GM12878 (cell line): ENCODE measurements at regions not wholly inside any gene's neighbourhood (a gene's known extent, or its start where the extent isn't known, plus 50 kb on each side); places are given as distances from the start of the nearest gene placed in this dataset.

ENCODE experiments used
- ATAC-seq: fragments of 200-7000 bp; cut with Tn5 transposase; 3 replicates; pipeline ENCODE4 v1.9.1; 2020; ENCODE audit warnings: mild to moderate bottlenecking, moderate library complexity
- BruUV-seq: library from RNA; stranded (reverse); fragments of 400-500 nt; replicated peaks from 2 replicates; lab custom pipeline; 2021; lab: Mats Ljungman, UMichigan
- CTCF ChIA-PET: fragments of 300-600 bp; sonication (Branson Sonifier 250); formaldehyde crosslinking; extraction: SDS; loops from one replicate; lab custom pipeline; 2021; ENCODE audit warnings: inconsistent platforms; lab: Yijun Ruan, JAX
- POLR2A ChIA-PET: fragments of 350-600 bp; formaldehyde crosslinking; extraction: SDS; loops from one replicate; lab custom pipeline; 2021; ENCODE audit warnings: inconsistent platforms; lab: Charles Lee
- RAD21 ChIA-PET: fragments of 300-600 bp; sonication (Branson Sonifier 250); formaldehyde crosslinking; loops from one replicate; lab custom pipeline; 2023; ENCODE audit warnings: antibody characterized with exemption; ENCODE audit not compliant: unreplicated experiment; lab: Charles Lee
- SMC1A ChIA-PET: fragments of 300-600 bp; sonication (Branson Sonifier 250); formaldehyde crosslinking; loops from one replicate; lab custom pipeline; 2023; ENCODE audit not compliant: unreplicated experiment, uncharacterized antibody; lab: Charles Lee
- DNase-seq: peaks from one replicate; pipeline ENCODE4 v3.0.0-alpha.2; 2011; ENCODE audit warnings: low read depth, low spot score
- FAIRE-seq: peaks from 3 replicates; lab custom pipeline; 2011; peaks lifted over from hg19 to GRCh38; lab: Jason Lieb, UNC
- H2AFZ ChIP-seq: 2 replicates; pipeline ENCODE4 v1.6.0; 2011; ENCODE audit warnings: low read depth, low read length, control low read depth; ENCODE audit not compliant: control insufficient read depth
- H3K27ac ChIP-seq: 2 replicates; pipeline ENCODE4 v1.5.1; 2011; ENCODE audit warnings: control low read depth; ENCODE audit not compliant: control insufficient read depth, insufficient read depth
- H3K27me3 ChIP-seq, 2 experiments: replicated peaks in 1 of 2; 2 replicates each; pipeline versions ENCODE4 v1.6.0 to v1.6.1; 2011; ENCODE audit warnings: low read length in 1 of 2; ENCODE audit not compliant: control insufficient read depth in 2 of 2, insufficient read depth in 2 of 2
- H3K36me3 ChIP-seq, 2 experiments: 2 replicates each; pipeline ENCODE4 v1.5.1; 2011; ENCODE audit warnings: low read length in 1 of 2; ENCODE audit not compliant: control insufficient read depth in 2 of 2, insufficient read depth in 2 of 2
- H3K4me1 ChIP-seq: 2 replicates; pipeline ENCODE4 v1.6.1; 2011; ENCODE audit warnings: mild to moderate bottlenecking, low read length, moderate library complexity, mixed read lengths; ENCODE audit not compliant: control insufficient read depth, insufficient read depth
- H3K4me2 ChIP-seq: 2 replicates; pipeline ENCODE4 v1.6.0; 2011; ENCODE audit warnings: control low read depth; ENCODE audit not compliant: control insufficient read depth, insufficient read depth
- H3K4me3 ChIP-seq: fragments of 200-600 bp; sonication (generic); 2 replicates; pipeline ENCODE4 v1.5.1; 2016
- H3K79me2 ChIP-seq: 2 replicates; pipeline ENCODE4 v1.6.0; 2011; ENCODE audit warnings: low read length; ENCODE audit not compliant: control insufficient read depth, insufficient read depth
- H3K9ac ChIP-seq: 2 replicates; pipeline ENCODE4 v1.8.0; 2011; ENCODE audit warnings: low read length, control low read depth, mixed read lengths; ENCODE audit not compliant: control insufficient read depth, insufficient read depth
- H3K9me3 ChIP-seq: replicated peaks from 3 replicates; pipeline ENCODE4 v1.5.1; 2011; ENCODE audit warnings: mild to moderate bottlenecking, low read length; ENCODE audit not compliant: control insufficient read depth, insufficient read depth
- H4K20me1 ChIP-seq: 2 replicates; pipeline ENCODE4 v1.6.0; 2011; ENCODE audit not compliant: control insufficient read depth, insufficient read depth
- CREB1 ChIP-seq: IDR thresholded peaks from 2 replicates; pipeline ENCODE4 v1.6.1; 2012; ENCODE audit warnings: low read depth, mild to moderate bottlenecking, inconsistent platforms
- IRF3 ChIP-seq: fragments of 450-650 bp; IDR thresholded peaks from 2 replicates; pipeline ENCODE4 v1.6.1; 2014; ENCODE audit warnings: mild to moderate bottlenecking
- JUNB ChIP-seq: IDR thresholded peaks from 2 replicates; pipeline ENCODE4 v1.6.1; 2016; ENCODE audit warnings: antibody characterized with exemption, mild to moderate bottlenecking
- NR2C1 ChIP-seq: fragments of 450-650 bp; IDR thresholded peaks from 2 replicates; pipeline ENCODE4 v1.6.1; 2017; ENCODE audit warnings: antibody characterized with exemption, mild to moderate bottlenecking, moderate library complexity
- PAX5 ChIP-seq: IDR thresholded peaks from 2 replicates; pipeline ENCODE4 v1.6.1; 2011; ENCODE audit warnings: low read depth, low read length, borderline replicate concordance
- PKNOX1 ChIP-seq: fragments of 450-650 bp; IDR thresholded peaks from 2 replicates; pipeline ENCODE4 v1.6.1; 2016; ENCODE audit warnings: mild to moderate bottlenecking
- RELB ChIP-seq: fragments of 450-650 bp; IDR thresholded peaks from 2 replicates; pipeline ENCODE4 v1.6.1; 2017; ENCODE audit warnings: low read depth, mild to moderate bottlenecking, moderate library complexity
- SKIL ChIP-seq: fragments of 450-650 bp; IDR thresholded peaks from 2 replicates; pipeline ENCODE4 v1.6.1; 2017; ENCODE audit warnings: mild to moderate bottlenecking, low read depth, inconsistent platforms; ENCODE audit not compliant: poor library complexity, severe bottlenecking
- SREBF2 ChIP-seq: IDR thresholded peaks from 2 replicates; pipeline ENCODE4 v1.6.1; 2012; ENCODE audit warnings: mild to moderate bottlenecking, low read length
- ZNF274 ChIP-seq: IDR thresholded peaks from one replicate; pipeline ENCODE4 v1.8.0; 2011; ENCODE audit not compliant: insufficient read length, insufficient read depth
- ZNF592 ChIP-seq: fragments of 450-650 bp; IDR thresholded peaks from 2 replicates; pipeline ENCODE4 v1.6.1; 2017; ENCODE audit warnings: mild to moderate bottlenecking, moderate library complexity
- WGBS: methylation state at CpG from one replicate; pipeline ENCODE4 v1.1.6; 2016; ENCODE audit warnings: low lambda C conversion rate; ENCODE audit not compliant: insufficient replicate concordance, insufficient coverage; ENCODE audit errors: missing lambda C conversion rate; 5-methylcytosine and 5-hydroxymethylcytosine counted together
- in situ Hi-C: fragments of 300-500 bp; cut with MboI; formaldehyde crosslinking; loops from 9 replicates; pipeline ENCODE4 v1.14.3; 2018; ENCODE audit warnings: mixed read lengths
- intact Hi-C: fragments of 100-400 bp; cut with micrococcal nuclease; formaldehyde crosslinking; loops from one replicate; pipeline ENCODE4 v1.14.2; 2022; ENCODE audit not compliant: unreplicated experiment

- POLR2A ChIA-PET, result no interaction called here
- DNase-seq (no peak), ATAC-seq (no peak), FAIRE-seq (no peak)
- RAD21 ChIA-PET, result no interaction called here
- CTCF ChIA-PET, result no interaction called here
- Histone ChIP-seq H3K36me3 (no peaks in the 10 kb centered on the region), H2AFZ (no peak overlapping the region), H3K9me3 (no peaks in the 10 kb centered on the region), H3K4me3 (no peak overlapping the region), H4K20me1 (no peaks in the 10 kb centered on the region), H3K4me1 (no peaks in the 10 kb centered on the region), H3K9ac (no peak overlapping the region), H3K79me2 (no peaks in the 10 kb centered on the region), H3K4me2 (no peak overlapping the region), H3K27me3 (no peaks in the 10 kb centered on the region; a peak in 1 of 4 replicates), H3K27ac (no peak overlapping the region)
- in situ Hi-C loops, result no loop called here
- intact Hi-C loops, result no loop called here
- no peak for TF ChIP-seq JUNB
- no peak for TF ChIP-seq SREBF2
- TF ChIP-seq NR2C1, result no peak
- TF ChIP-seq ZNF274, result no peak
- no peak for TF ChIP-seq PKNOX1
- no peak for TF ChIP-seq IRF3
- TF ChIP-seq CREB1, result no peak
- TF ChIP-seq RELB, result no peak
- TF ChIP-seq ZNF592, result no peak
- no peak for TF ChIP-seq PAX5
- no peak for TF ChIP-seq SKIL
- 5% methylated on average over 6 of the region's 6 CpGs for WGBS
- SMC1A ChIA-PET, result interaction anchor here (0.7 to 1.9 kb wide), 3 partner anchors 10 to 16 kb away, joined by 3 to 7 read pairs (median 3); no protein-coding TSS in a partner anchor
- no TSS peak for BruUV-seq
Observed at GRCh38 chr4:11603591-11604194, 175.0 kb upstream of the HS3ST1 start.
